Nephron progenitor cell (in vitro differentiated cells): ENCODE measurements at regions not wholly inside any gene's neighbourhood (a gene's known extent, or its start where the extent isn't known, plus 50 kb on each side); places are given as distances from the start of the nearest gene placed in this dataset.
A peak's percentile ranks its signal among the peaks of the same experiment; 100 is the strongest.

Source experiments
- DNase-seq: peaks from one replicate; pipeline ENCODE4 v3.0.0; 2021
- H3K27ac Mint-ChIP-seq: 2 replicates; pipeline ENCODE4 v1.8.0; 2021; ENCODE audit warnings: mild to moderate bottlenecking, moderate library complexity, mixed read lengths
- H3K27me3 Mint-ChIP-seq: 2 replicates; pipeline ENCODE4 v1.8.0; 2021; ENCODE audit warnings: mild to moderate bottlenecking, low read depth, mixed read lengths; ENCODE audit not compliant: poor library complexity
- H3K36me3 Mint-ChIP-seq: 2 replicates; pipeline ENCODE4 v1.8.0; 2021; ENCODE audit warnings: low read depth, mixed read lengths
- H3K4me1 Mint-ChIP-seq: 2 replicates; pipeline ENCODE4 v1.8.0; 2021; ENCODE audit warnings: mixed read lengths
- H3K4me3 Mint-ChIP-seq: 2 replicates; pipeline ENCODE4 v1.8.0; 2021; ENCODE audit warnings: mild to moderate bottlenecking, moderate library complexity, mixed read lengths
- H3K9me3 Mint-ChIP-seq: 2 replicates; pipeline ENCODE4 v1.8.0; 2021; ENCODE audit warnings: mild to moderate bottlenecking, moderate library complexity, mixed read lengths
- CTCF ChIP-seq: fragments of 200-600 bp; sonication (generic); IDR thresholded peaks from 2 replicates; pipeline ENCODE4 v1.5.0; 2021; ENCODE audit warnings: antibody characterized with exemption

- no peak for TF ChIP-seq CTCF
- Mint-ChIP-seq H3K4me3 (no peak overlapping the region), H3K4me1 (peaks cover 5% of the 10 kb centered on the region), H3K9me3 (peaks cover 4% of the 10 kb centered on the region), H3K36me3 (no peaks in the 10 kb centered on the region), H3K27ac (no peak overlapping the region), H3K27me3 (peaks cover 27% of the 10 kb centered on the region)
- no peak for DNase-seq
Observed at GRCh38 chr1:29601021-29601420, 364.7 kb downstream of the PTPRU start.

- TF ChIP-seq CTCF: no peak
- no peak overlapping the region for H3K4me3 Mint-ChIP-seq
- H3K9me3 Mint-ChIP-seq: no peaks in the 10 kb centered on the region
- no peak for DNase-seq
- H3K4me1 Mint-ChIP-seq: peaks cover 5% of the 10 kb centered on the region
- no peak overlapping the region for H3K27ac Mint-ChIP-seq
- H3K36me3 Mint-ChIP-seq: no peaks in the 10 kb centered on the region
- peaks cover 27% of the 10 kb centered on the region for H3K27me3 Mint-ChIP-seq
Observed at GRCh38 chr1:29599826-29600225, 363.5 kb downstream of the PTPRU start.

- H3K4me3 Mint-ChIP-seq: no peak overlapping the region
- H3K27me3 Mint-ChIP-seq: peaks cover 27% of the 10 kb centered on the region
- H3K4me1 Mint-ChIP-seq: peaks cover 5% of the 10 kb centered on the region
- H3K9me3 Mint-ChIP-seq: no peaks in the 10 kb centered on the region
- H3K36me3 Mint-ChIP-seq: no peaks in the 10 kb centered on the region
- DNase-seq: no peak
- no peak overlapping the region for H3K27ac Mint-ChIP-seq
- TF ChIP-seq CTCF: no peak
Observed at GRCh38 chr1:29599071-29599470, 362.7 kb downstream of the PTPRU start.

GRCh38 chr1:29597861-29598260 lies 361.5 kb downstream of the PTPRU start:
- H3K36me3 Mint-ChIP-seq: no peaks in the 10 kb centered on the region
- H3K27me3 Mint-ChIP-seq: peaks cover 24% of the 10 kb centered on the region
- TF ChIP-seq CTCF: no peak
- H3K4me1 Mint-ChIP-seq: peaks cover 9% of the 10 kb centered on the region
- no peak overlapping the region for H3K27ac Mint-ChIP-seq
- H3K9me3 Mint-ChIP-seq: no peaks in the 10 kb centered on the region
- no peak overlapping the region for H3K4me3 Mint-ChIP-seq
- DNase-seq: no peak

- DNase-seq: no peak
- Mint-ChIP-seq H3K27ac (no peak overlapping the region), H3K9me3 (no peaks in the 10 kb centered on the region), H3K27me3 (peaks cover 15% of the 10 kb centered on the region), H3K4me1 (peaks cover 34% of the 10 kb centered on the region), H3K4me3 (no peak overlapping the region), H3K36me3 (no peaks in the 10 kb centered on the region)
- TF ChIP-seq CTCF: no peak
Observed at GRCh38 chr1:29593601-29594382, 357.5 kb downstream of the PTPRU start.

- DNase-seq: no peak
- TF ChIP-seq CTCF: no peak
- Mint-ChIP-seq H3K36me3 (no peaks in the 10 kb centered on the region), H3K4me3 (no peak overlapping the region), H3K9me3 (no peaks in the 10 kb centered on the region), H3K27ac (peak overlapping the region; percentile 48), H3K27me3 (peaks cover 12% of the 10 kb centered on the region), H3K4me1 (peaks cover 29% of the 10 kb centered on the region)
Observed at GRCh38 chr1:29592731-29593130, 356.4 kb downstream of the PTPRU start.
